HepG2 (cell line): ENCODE measurements at regions not wholly inside any gene's neighbourhood (a gene's known extent, or its start where the extent isn't known, plus 50 kb on each side); places are given as distances from the start of the nearest gene placed in this dataset.

ENCODE experiments used
- ATAC-seq: fragments of 200-7000 bp; cut with Tn5 transposase; 3 replicates; pipeline ENCODE4 v1.9.1; 2020; ENCODE audit warnings: mild to moderate bottlenecking, moderate library complexity
- BruUV-seq: library from RNA; stranded (reverse); fragments of 400-500 nt; replicated peaks from 2 replicates; lab custom pipeline; 2021; lab: Mats Ljungman, UMichigan
- CTCF ChIA-PET: fragments of 300-600 bp; formaldehyde crosslinking; extraction: SDS; loops from one replicate; lab custom pipeline; 2021; ENCODE audit warnings: low total read pairs, inconsistent platforms, low intra/inter-chr PET ratio; lab: Yijun Ruan, JAX
- POLR2A ChIA-PET: fragments of 350-600 bp; sonication (Branson Sonifier 250); formaldehyde crosslinking; loops from one replicate; lab custom pipeline; 2020; ENCODE audit warnings: antibody characterized with exemption, inconsistent platforms; lab: Yijun Ruan, JAX
- DNase-seq: peaks from one replicate; pipeline ENCODE4 v3.0.0-alpha.2; 2015; ENCODE audit warnings: low spot score
- FAIRE-seq: peaks from 3 replicates; lab custom pipeline; 2011; peaks lifted over from hg19 to GRCh38; lab: Jason Lieb, UNC
- H2AFZ ChIP-seq: one replicate; pipeline ENCODE4 v1.6.1; 2011; ENCODE audit warnings: low read length, inconsistent platforms
- H3K27ac ChIP-seq: fragments of 300-600 bp; 3 replicates; pipeline ENCODE4 v1.8.0; 2011; ENCODE audit warnings: mixed run types, mild to moderate bottlenecking, mixed read lengths, low read length, inconsistent platforms; ENCODE audit not compliant: insufficient read depth; ENCODE audit errors: extremely low read length
- H3K27me3 ChIP-seq, 2 experiments: fragments of 200-600 bp in 1 of 2; 2 replicates in 1 of 2; 3 replicates in 1 of 2; pipeline versions ENCODE4 v1.6.0 to v1.8.0; 2011; ENCODE audit warnings: low read length in 2 of 2, mild to moderate bottlenecking in 2 of 2, moderate library complexity in 2 of 2, inconsistent platforms in 1 of 2; ENCODE audit not compliant: insufficient read depth in 2 of 2, control insufficient read depth in 1 of 2
- H3K36me3 ChIP-seq, 2 experiments: fragments of 200-600 bp in 1 of 2; replicated peaks in 1 of 2; 2 replicates in 1 of 2; 3 replicates in 1 of 2; pipeline versions ENCODE4 v1.5.1 to v1.8.0; 2011; ENCODE audit warnings: low read length in 2 of 2, inconsistent platforms in 1 of 2; ENCODE audit not compliant: insufficient read depth in 2 of 2, control insufficient read depth in 1 of 2
- H3K4me1 ChIP-seq: 2 replicates; pipeline ENCODE4 v1.5.1; 2012; ENCODE audit warnings: low read length, inconsistent platforms; ENCODE audit not compliant: insufficient read depth
- H3K4me2 ChIP-seq: 2 replicates; pipeline ENCODE4 v1.6.0; 2011; ENCODE audit warnings: low read depth, low read length, inconsistent platforms
- H3K4me3 ChIP-seq, 3 experiments: fragments of 200-600 bp in 1 of 3; sonication (generic), shearing (Covaris generic) in 1 of 3; replicated peaks in 1 of 3; 2 replicates each; pipeline ENCODE4 v1.5.1; 2011 to 2016; ENCODE audit warnings: low read length in 3 of 3, inconsistent platforms in 2 of 3, low read depth in 2 of 3, mild to moderate bottlenecking in 2 of 3, control low read depth in 1 of 3, mixed read lengths in 1 of 3; ENCODE audit not compliant: insufficient read depth in 1 of 3
- H3K79me2 ChIP-seq: one replicate; pipeline ENCODE4 v1.6.1; 2011; ENCODE audit warnings: low read length, inconsistent platforms; ENCODE audit not compliant: insufficient read depth
- H3K9ac ChIP-seq: 2 replicates; pipeline ENCODE4 v1.6.0; 2011; ENCODE audit warnings: mild to moderate bottlenecking, low read depth, low read length, inconsistent platforms; ENCODE audit not compliant: insufficient read depth
- H3K9me3 ChIP-seq: 2 replicates; pipeline ENCODE4 v1.5.1; 2012; ENCODE audit warnings: mild to moderate bottlenecking, low read length
- H4K20me1 ChIP-seq: 2 replicates; pipeline ENCODE4 v1.6.0; 2011; ENCODE audit warnings: inconsistent platforms, mild to moderate bottlenecking, low read length, moderate library complexity; ENCODE audit not compliant: insufficient read depth
- CHD4 ChIP-seq: fragments of 200-600 bp; sonication (generic); IDR thresholded peaks from 2 replicates; pipeline ENCODE4 v1.7.0; 2017; ENCODE audit warnings: mild to moderate bottlenecking, low read length, borderline replicate concordance
- FOXO1 ChIP-seq: sonication (generic); formaldehyde crosslinking; IDR thresholded peaks from 2 replicates; pipeline ENCODE4 v1.4.0; 2020; ENCODE audit warnings: missing genetic modification reagents
- KLF9 ChIP-seq: IDR thresholded peaks from 2 replicates; pipeline ENCODE4 v1.6.1; 2016; ENCODE audit warnings: low read depth
- MATR3 ChIP-seq: sonication (generic); formaldehyde crosslinking; IDR thresholded peaks from 2 replicates; pipeline ENCODE4 v1.4.0; 2020; ENCODE audit warnings: missing genetic modification reagents
- PLRG1 ChIP-seq: fragments of 450-650 bp; conservative IDR thresholded peaks from 2 replicates; pipeline ENCODE4 v1.6.1; 2016
- SNRNP70 ChIP-seq: fragments of 200-400 bp; formaldehyde crosslinking; IDR thresholded peaks from 2 replicates; pipeline ENCODE4 v1.6.1; 2017; ENCODE audit warnings: mild to moderate bottlenecking, low read depth, low read length, moderate library complexity
- ZNF3 ChIP-seq: IDR thresholded peaks from 2 replicates; pipeline ENCODE4 v1.7.0; 2017; ENCODE audit warnings: inconsistent platforms
- ZNF577 ChIP-seq: sonication (generic); formaldehyde crosslinking; IDR thresholded peaks from 2 replicates; pipeline ENCODE4 v1.4.0; 2020; ENCODE audit warnings: mild to moderate bottlenecking, low read depth, missing genetic modification reagents, borderline replicate concordance
- ZNF883 ChIP-seq: sonication (generic); formaldehyde crosslinking; IDR thresholded peaks from 2 replicates; pipeline ENCODE4 v1.5.1; 2020; ENCODE audit warnings: mild to moderate bottlenecking, missing genetic modification reagents; ENCODE audit errors: not compliant biosample characterization
- WGBS: methylation state at CpG from one replicate; pipeline ENCODE4 v1.1.6; 2017; ENCODE audit warnings: low lambda C conversion rate; 5-methylcytosine and 5-hydroxymethylcytosine counted together
- in situ Hi-C: cut with HindIII; loops from 2 replicates; pipeline ENCODE4 v1.10.0; 2017; ENCODE audit warnings: low pct_unique_long_range_greater_than_20kb; ENCODE audit not compliant: extremely low pct_ligation_motif_present
- intact Hi-C: fragments of 100-400 bp; cut with micrococcal nuclease; formaldehyde crosslinking; loops from one replicate; pipeline ENCODE4 v1.10.0; 2022; ENCODE audit not compliant: unreplicated experiment
- TF ChIP-seq, protein P1 (sequence below): IDR thresholded peaks from 2 replicates; pipeline ENCODE4 v1.6.1; 2016; ENCODE audit warnings: mild to moderate bottlenecking
- TF ChIP-seq, protein P2 (sequence below): sonication (generic); formaldehyde crosslinking; IDR thresholded peaks from 2 replicates; pipeline ENCODE4 v1.5.1; 2020; ENCODE audit warnings: mild to moderate bottlenecking, missing genetic modification reagents, moderate library complexity
- TF ChIP-seq, protein P3 (sequence below): sonication (generic); formaldehyde crosslinking; IDR thresholded peaks from 2 replicates; pipeline ENCODE4 v1.5.1; 2020; ENCODE audit warnings: missing genetic modification reagents, mild to moderate bottlenecking, borderline replicate concordance

DNA sequence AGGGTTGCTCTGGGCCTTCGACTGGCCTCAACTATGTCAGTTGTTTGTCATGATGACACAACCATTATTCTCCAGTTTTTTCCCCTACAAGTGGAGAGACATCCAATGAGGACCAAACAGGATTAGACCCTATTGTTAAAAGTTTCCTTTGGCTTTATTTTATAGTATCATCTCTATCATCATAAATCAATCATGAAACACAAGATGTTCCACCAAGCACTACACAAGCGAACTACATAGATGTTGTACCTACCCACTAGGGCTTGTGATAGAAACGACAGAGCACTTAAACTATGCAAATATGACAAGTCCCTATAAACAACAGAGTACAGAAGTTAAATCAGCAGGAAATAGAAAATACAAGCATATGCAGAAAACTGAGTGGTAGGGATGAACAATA is 422.5 kb upstream of the MARCKS start:
- in situ Hi-C loops = no loop called here
- Histone ChIP-seq H3K4me3 (no peak overlapping the region), H4K20me1 (no peaks in the 10 kb centered on the region), H3K9ac (no peak overlapping the region), H2AFZ (no peak overlapping the region), H3K36me3 (no peaks in the 10 kb centered on the region), H3K4me1 (peaks cover 13% of the 10 kb centered on the region), H3K9me3 (no peaks in the 10 kb centered on the region), H3K27me3 (no peaks in the 10 kb centered on the region), H3K27ac (no peak overlapping the region), H3K4me2 (no peak overlapping the region), H3K79me2 (no peaks in the 10 kb centered on the region)
- intact Hi-C loops = loop anchor here (5.0 kb wide), 1 partner anchor 317 kb away; no protein-coding TSS in a partner anchor
- ChIA-PET POLR2A (no interaction called here), CTCF (no interaction called here)
- FAIRE-seq (no peak), DNase-seq (no peak), ATAC-seq (no peak)
- 61% methylated on average over 3 of the region's 3 CpGs for WGBS
- BruUV-seq = no TSS peak
- TF ChIP-seq ZNF3 (CRISPR knock-in tag) (no peak), SNRNP70 (no peak), PLRG1 (no peak), MATR3 (no peak), CHD4 (no peak), FOXO1 (no peak), KLF9 (CRISPR knock-in tag) (no peak), ZNF883 (CRISPR knock-in tag) (no peak), ZNF577 (CRISPR knock-in tag) (no peak)
- TF ChIP-seq, protein P1, sequence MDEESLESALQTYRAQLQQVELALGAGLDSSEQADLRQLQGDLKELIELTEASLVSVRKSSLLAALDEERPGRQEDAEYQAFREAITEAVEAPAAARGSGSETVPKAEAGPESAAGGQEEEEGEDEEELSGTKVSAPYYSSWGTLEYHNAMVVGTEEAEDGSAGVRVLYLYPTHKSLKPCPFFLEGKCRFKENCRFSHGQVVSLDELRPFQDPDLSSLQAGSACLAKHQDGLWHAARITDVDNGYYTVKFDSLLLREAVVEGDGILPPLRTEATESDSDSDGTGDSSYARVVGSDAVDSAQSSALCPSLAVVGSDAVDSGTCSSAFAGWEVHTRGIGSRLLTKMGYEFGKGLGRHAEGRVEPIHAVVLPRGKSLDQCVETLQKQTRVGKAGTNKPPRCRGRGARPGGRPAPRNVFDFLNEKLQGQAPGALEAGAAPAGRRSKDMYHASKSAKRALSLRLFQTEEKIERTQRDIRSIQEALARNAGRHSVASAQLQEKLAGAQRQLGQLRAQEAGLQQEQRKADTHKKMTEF = no peak
- TF ChIP-seq, protein P2, sequence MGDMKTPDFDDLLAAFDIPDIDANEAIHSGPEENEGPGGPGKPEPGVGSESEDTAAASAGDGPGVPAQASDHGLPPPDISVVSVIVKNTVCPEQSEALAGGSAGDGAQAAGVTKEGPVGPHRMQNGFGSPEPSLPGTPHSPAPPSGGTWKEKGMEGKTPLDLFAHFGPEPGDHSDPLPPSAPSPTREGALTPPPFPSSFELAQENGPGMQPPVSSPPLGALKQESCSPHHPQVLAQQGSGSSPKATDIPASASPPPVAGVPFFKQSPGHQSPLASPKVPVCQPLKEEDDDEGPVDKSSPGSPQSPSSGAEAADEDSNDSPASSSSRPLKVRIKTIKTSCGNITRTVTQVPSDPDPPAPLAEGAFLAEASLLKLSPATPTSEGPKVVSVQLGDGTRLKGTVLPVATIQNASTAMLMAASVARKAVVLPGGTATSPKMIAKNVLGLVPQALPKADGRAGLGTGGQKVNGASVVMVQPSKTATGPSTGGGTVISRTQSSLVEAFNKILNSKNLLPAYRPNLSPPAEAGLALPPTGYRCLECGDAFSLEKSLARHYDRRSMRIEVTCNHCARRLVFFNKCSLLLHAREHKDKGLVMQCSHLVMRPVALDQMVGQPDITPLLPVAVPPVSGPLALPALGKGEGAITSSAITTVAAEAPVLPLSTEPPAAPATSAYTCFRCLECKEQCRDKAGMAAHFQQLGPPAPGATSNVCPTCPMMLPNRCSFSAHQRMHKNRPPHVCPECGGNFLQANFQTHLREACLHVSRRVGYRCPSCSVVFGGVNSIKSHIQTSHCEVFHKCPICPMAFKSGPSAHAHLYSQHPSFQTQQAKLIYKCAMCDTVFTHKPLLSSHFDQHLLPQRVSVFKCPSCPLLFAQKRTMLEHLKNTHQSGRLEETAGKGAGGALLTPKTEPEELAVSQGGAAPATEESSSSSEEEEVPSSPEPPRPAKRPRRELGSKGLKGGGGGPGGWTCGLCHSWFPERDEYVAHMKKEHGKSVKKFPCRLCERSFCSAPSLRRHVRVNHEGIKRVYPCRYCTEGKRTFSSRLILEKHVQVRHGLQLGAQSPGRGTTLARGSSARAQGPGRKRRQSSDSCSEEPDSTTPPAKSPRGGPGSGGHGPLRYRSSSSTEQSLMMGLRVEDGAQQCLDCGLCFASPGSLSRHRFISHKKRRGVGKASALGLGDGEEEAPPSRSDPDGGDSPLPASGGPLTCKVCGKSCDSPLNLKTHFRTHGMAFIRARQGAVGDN (CRISPR knock-in tag) = no peak
- TF ChIP-seq, protein P3, sequence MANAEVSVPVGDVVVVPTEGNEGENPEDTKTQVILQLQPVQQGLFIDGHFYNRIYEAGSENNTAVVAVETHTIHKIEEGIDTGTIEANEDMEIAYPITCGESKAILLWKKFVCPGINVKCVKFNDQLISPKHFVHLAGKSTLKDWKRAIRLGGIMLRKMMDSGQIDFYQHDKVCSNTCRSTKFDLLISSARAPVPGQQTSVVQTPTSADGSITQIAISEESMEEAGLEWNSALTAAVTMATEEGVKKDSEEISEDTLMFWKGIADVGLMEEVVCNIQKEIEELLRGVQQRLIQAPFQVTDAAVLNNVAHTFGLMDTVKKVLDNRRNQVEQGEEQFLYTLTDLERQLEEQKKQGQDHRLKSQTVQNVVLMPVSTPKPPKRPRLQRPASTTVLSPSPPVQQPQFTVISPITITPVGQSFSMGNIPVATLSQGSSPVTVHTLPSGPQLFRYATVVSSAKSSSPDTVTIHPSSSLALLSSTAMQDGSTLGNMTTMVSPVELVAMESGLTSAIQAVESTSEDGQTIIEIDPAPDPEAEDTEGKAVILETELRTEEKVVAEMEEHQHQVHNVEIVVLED (CRISPR knock-in tag) = no peak
